Keratinocyte (primary cell): ENCODE measurements at regions not wholly inside any gene's neighbourhood (a gene's known extent, or its start where the extent isn't known, plus 50 kb on each side); places are given as distances from the start of the nearest gene placed in this dataset.

Source experiments
- DNase-seq: peaks from one replicate; pipeline ENCODE4 v3.0.0-alpha.2; 2011; ENCODE audit warnings: low read depth, missing footprints, low spot score
- FAIRE-seq: peaks from 2 replicates; lab custom pipeline; 2011; peaks lifted over from hg19 to GRCh38; lab: Jason Lieb, UNC
- H2AFZ ChIP-seq: 2 replicates; pipeline ENCODE4 v1.6.0; 2012; ENCODE audit warnings: low read length, control low read depth, inconsistent platforms; ENCODE audit not compliant: control insufficient read depth
- H3K27ac ChIP-seq: 2 replicates; pipeline ENCODE4 v1.5.1; 2011; ENCODE audit warnings: low read length; ENCODE audit not compliant: control insufficient read depth, insufficient read depth
- H3K27me3 ChIP-seq: 3 replicates; pipeline ENCODE4 v1.6.0; 2011; ENCODE audit warnings: low read length; ENCODE audit not compliant: control insufficient read depth, insufficient read depth; ENCODE audit errors: extremely low read depth
- H3K36me3 ChIP-seq, 2 experiments: 2 replicates in 1 of 2; 3 replicates in 1 of 2; pipeline ENCODE4 v1.5.1; 2011; ENCODE audit warnings: low read length in 2 of 2, mild to moderate bottlenecking in 1 of 2; ENCODE audit not compliant: control insufficient read depth in 2 of 2, insufficient read depth in 2 of 2; ENCODE audit errors: extremely low read depth in 1 of 2
- H3K4me1 ChIP-seq: 3 replicates; pipeline ENCODE4 v1.5.1; 2011; ENCODE audit warnings: low read length; ENCODE audit not compliant: control insufficient read depth, insufficient read depth; ENCODE audit errors: extremely low read depth
- H3K4me2 ChIP-seq: 3 replicates; pipeline ENCODE4 v1.6.0; 2011; ENCODE audit warnings: low read depth, low read length; ENCODE audit not compliant: control insufficient read depth, insufficient read depth; ENCODE audit errors: extremely low read depth
- H3K4me3 ChIP-seq, 3 experiments: fragments of 200-600 bp in 1 of 3; sonication (generic) in 1 of 3; 2 replicates in 2 of 3; 3 replicates in 1 of 3; pipeline ENCODE4 v1.5.1; 2011 to 2016; ENCODE audit warnings: low read length in 3 of 3, mild to moderate bottlenecking in 3 of 3, control low read depth in 2 of 3, inconsistent platforms in 1 of 3, low read depth in 1 of 3, mixed read lengths in 1 of 3, mixed run types in 1 of 3, moderate library complexity in 1 of 3; ENCODE audit not compliant: control insufficient read depth in 2 of 3, insufficient read depth in 2 of 3; ENCODE audit errors: extremely low read depth in 1 of 3
- H3K79me2 ChIP-seq: 2 replicates; pipeline ENCODE4 v1.6.0; 2012; ENCODE audit warnings: low read length; ENCODE audit not compliant: control insufficient read depth, insufficient read depth
- H3K9ac ChIP-seq: 3 replicates; pipeline ENCODE4 v1.6.0; 2011; ENCODE audit warnings: low read length; ENCODE audit not compliant: control insufficient read depth, insufficient read depth; ENCODE audit errors: extremely low read depth
- H3K9me1 ChIP-seq: 3 replicates; pipeline ENCODE4 v1.6.0; 2011; ENCODE audit warnings: low read length; ENCODE audit not compliant: control insufficient read depth, insufficient read depth; ENCODE audit errors: extremely low read depth
- H3K9me3 ChIP-seq: 2 replicates; pipeline ENCODE4 v1.5.1; 2012; ENCODE audit warnings: low read depth, low read length; ENCODE audit not compliant: control insufficient read depth
- H4K20me1 ChIP-seq: 3 replicates; pipeline ENCODE4 v1.6.0; 2011; ENCODE audit warnings: low read length; ENCODE audit not compliant: control insufficient read depth, insufficient read depth; ENCODE audit errors: extremely low read depth
- EZH2 ChIP-seq: IDR thresholded peaks from one replicate; pipeline ENCODE4 v1.6.1; 2012; ENCODE audit warnings: inconsistent platforms, mild to moderate bottlenecking, low read length, moderate library complexity
- dilution Hi-C: fragments of 300-500 bp; cut with MboI; formaldehyde crosslinking; loops from one replicate; pipeline ENCODE4 v1.7.0; 2020; ENCODE audit warnings: low sequenced_read_pairs; ENCODE audit not compliant: extremely low pct_ligation_motif_present
- TF ChIP-seq, protein P1 (sequence below), 3 experiments: IDR thresholded peaks in 1 of 3; conservative IDR thresholded peaks in 1 of 3; optimal IDR thresholded peaks in 1 of 3; 2 replicates in 2 of 3; 3 replicates in 1 of 3; pipeline versions ENCODE3 to v1.5.1; 2011; ENCODE audit warnings: low read length in 3 of 3, mild to moderate bottlenecking in 3 of 3, moderate library complexity in 2 of 3, control low read depth in 1 of 3, inconsistent platforms in 1 of 3; ENCODE audit not compliant: insufficient read depth in 2 of 3; ENCODE audit errors: extremely low read depth in 1 of 3

DNA sequence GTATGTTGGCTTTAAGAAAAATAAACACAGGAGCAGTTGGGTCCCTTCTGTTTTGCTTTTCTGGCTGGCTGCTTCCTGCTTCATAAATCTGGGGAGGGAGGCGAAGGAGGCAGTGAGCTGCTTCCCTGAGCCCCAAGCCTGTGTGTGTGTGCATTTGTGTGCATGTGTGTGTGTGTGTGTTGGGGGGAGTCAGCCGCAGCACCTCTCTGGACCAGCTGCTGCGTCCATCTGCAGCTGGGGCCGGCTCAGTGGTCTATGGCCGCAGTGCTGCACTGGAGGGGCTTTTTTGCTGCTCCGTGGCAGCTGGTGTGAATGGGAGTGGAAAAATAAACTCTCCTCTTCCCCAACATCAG, 192.3 kb downstream of the RNF144A start:
- Histone ChIP-seq H3K9me1 (no peaks in the 10 kb centered on the region), H3K9ac (no peak overlapping the region), H2AFZ (no peak overlapping the region), H3K27ac (no peak overlapping the region), H4K20me1 (no peaks in the 10 kb centered on the region), H3K4me1 (no peaks in the 10 kb centered on the region), H3K36me3 (no peaks in the 10 kb centered on the region), H3K9me3 (no peaks in the 10 kb centered on the region), H3K79me2 (no peaks in the 10 kb centered on the region), H3K4me2 (no peak overlapping the region), H3K4me3 (no peak overlapping the region), H3K27me3 (no peaks in the 10 kb centered on the region)
- TF ChIP-seq EZH2, result no peak
- TF ChIP-seq, protein P1, sequence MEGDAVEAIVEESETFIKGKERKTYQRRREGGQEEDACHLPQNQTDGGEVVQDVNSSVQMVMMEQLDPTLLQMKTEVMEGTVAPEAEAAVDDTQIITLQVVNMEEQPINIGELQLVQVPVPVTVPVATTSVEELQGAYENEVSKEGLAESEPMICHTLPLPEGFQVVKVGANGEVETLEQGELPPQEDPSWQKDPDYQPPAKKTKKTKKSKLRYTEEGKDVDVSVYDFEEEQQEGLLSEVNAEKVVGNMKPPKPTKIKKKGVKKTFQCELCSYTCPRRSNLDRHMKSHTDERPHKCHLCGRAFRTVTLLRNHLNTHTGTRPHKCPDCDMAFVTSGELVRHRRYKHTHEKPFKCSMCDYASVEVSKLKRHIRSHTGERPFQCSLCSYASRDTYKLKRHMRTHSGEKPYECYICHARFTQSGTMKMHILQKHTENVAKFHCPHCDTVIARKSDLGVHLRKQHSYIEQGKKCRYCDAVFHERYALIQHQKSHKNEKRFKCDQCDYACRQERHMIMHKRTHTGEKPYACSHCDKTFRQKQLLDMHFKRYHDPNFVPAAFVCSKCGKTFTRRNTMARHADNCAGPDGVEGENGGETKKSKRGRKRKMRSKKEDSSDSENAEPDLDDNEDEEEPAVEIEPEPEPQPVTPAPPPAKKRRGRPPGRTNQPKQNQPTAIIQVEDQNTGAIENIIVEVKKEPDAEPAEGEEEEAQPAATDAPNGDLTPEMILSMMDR (optimal IDR thresholded peaks at IDR 0.05 in 1 of 3, IDR thresholded peaks at IDR 0.05 in 1 of 3, conservative IDR thresholded peaks at IDR 0.05 in 1 of 3; ENCODE audit: extremely low read depth in 1 of 3, insufficient read depth in 2 of 3, low read length in 3 of 3), result no peak
- FAIRE-seq, result no peak
- DNase-seq, result no peak
- dilution Hi-C loops, result no loop called here

DNA sequence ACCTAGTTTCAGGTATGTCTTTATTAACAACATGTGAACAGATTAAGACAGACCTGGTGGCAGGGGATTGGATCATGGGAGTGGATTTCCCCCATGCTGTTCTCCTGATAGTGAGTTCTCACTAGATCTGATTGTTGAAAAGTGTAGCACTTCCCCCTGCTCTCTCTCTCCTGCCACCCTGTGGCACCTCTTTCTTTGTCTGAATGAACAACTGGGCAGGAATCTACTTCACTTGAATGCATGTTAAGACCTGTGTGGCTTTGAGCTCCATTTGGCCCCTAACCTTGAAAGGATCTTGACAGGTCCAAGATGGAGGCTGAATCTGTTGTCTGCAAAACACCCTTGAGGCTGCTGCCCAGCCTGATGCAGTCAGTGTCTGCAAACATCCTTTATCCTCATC, 194.4 kb downstream of the RNF144A start:
- no peaks in the 10 kb centered on the region for H3K36me3 ChIP-seq
- DNase-seq (no peak), FAIRE-seq (no peak)
- no peak overlapping the region for H3K4me2 ChIP-seq
- TF ChIP-seq EZH2, result no peak
- TF ChIP-seq, protein P1 (optimal IDR thresholded peaks at IDR 0.05 in 1 of 3, IDR thresholded peaks at IDR 0.05 in 1 of 3, conservative IDR thresholded peaks at IDR 0.05 in 1 of 3; ENCODE audit: extremely low read depth in 1 of 3, insufficient read depth in 2 of 3, low read length in 3 of 3), result peak in 2 of 3 experiments; percentile 39 to 54
- H3K9me1 ChIP-seq, result no peaks in the 10 kb centered on the region
- no peaks in the 10 kb centered on the region for H3K4me1 ChIP-seq
- no peaks in the 10 kb centered on the region for H4K20me1 ChIP-seq
- peak overlapping the region; percentile 3 for H2AFZ ChIP-seq
- no peak overlapping the region for H3K4me3 ChIP-seq
- H3K27me3 ChIP-seq, result no peaks in the 10 kb centered on the region
- H3K9ac ChIP-seq, result no peak overlapping the region
- no peak overlapping the region for H3K27ac ChIP-seq
- dilution Hi-C loops, result no loop called here
- H3K9me3 ChIP-seq, result no peaks in the 10 kb centered on the region
- no peaks in the 10 kb centered on the region for H3K79me2 ChIP-seq
